Parathyroid adenoma (tissue), 2 donors: ENCODE measurements at regions not wholly inside any gene's neighbourhood (a gene's known extent, or its start where the extent isn't known, plus 50 kb on each side); places are given as distances from the start of the nearest gene placed in this dataset.

Experiments used
- H2AFZ ChIP-seq: fragments of 300-600 bp; sonication (generic); one replicate; pipeline ENCODE4 v1.7.0; 2017; ENCODE audit warnings: antibody characterized with exemption, mild to moderate bottlenecking
- H3K27ac ChIP-seq: fragments of 300-600 bp; sonication (generic); one replicate; pipeline ENCODE4 v1.7.0; 2017
- H3K27me3 ChIP-seq: fragments of 300-600 bp; sonication (generic); one replicate; pipeline ENCODE4 v1.7.0; 2017; ENCODE audit warnings: low read length; ENCODE audit not compliant: control insufficient read depth, insufficient read depth
- H3K36me3 ChIP-seq: fragments of 300-600 bp; sonication (generic); one replicate; pipeline ENCODE4 v1.7.0; 2017; ENCODE audit warnings: low read length; ENCODE audit not compliant: control insufficient read depth, insufficient read depth
- H3K4me1 ChIP-seq: fragments of 300-600 bp; sonication (generic); one replicate; pipeline ENCODE4 v1.7.0; 2017; ENCODE audit warnings: control low read depth
- H3K4me2 ChIP-seq: fragments of 300-600 bp; sonication (generic); one replicate; pipeline ENCODE4 v1.7.0; 2017; ENCODE audit warnings: low read length
- H3K4me3 ChIP-seq: fragments of 300-600 bp; sonication (generic); one replicate; pipeline ENCODE4 v1.7.0; 2017; ENCODE audit warnings: low read depth, low read length
- H3K79me2 ChIP-seq: fragments of 300-600 bp; sonication (generic); one replicate; pipeline ENCODE4 v1.7.0; 2017; ENCODE audit warnings: control low read depth
- H3K9ac ChIP-seq: fragments of 300-600 bp; sonication (generic); one replicate; pipeline ENCODE4 v1.7.0; 2017; ENCODE audit warnings: mild to moderate bottlenecking
- H3K9me3 ChIP-seq: fragments of 300-600 bp; sonication (generic); one replicate; pipeline ENCODE4 v1.7.0; 2017; ENCODE audit warnings: low read length; ENCODE audit not compliant: control insufficient read depth
- TF ChIP-seq, protein P1 (sequence below): fragments of 300-600 bp; sonication (generic); IDR thresholded peaks from one replicate; pipeline ENCODE4 v1.7.0; 2017; ENCODE audit warnings: antibody characterized with exemption, mild to moderate bottlenecking
- donor health status: primary hyperparathyroidism.

DNA sequence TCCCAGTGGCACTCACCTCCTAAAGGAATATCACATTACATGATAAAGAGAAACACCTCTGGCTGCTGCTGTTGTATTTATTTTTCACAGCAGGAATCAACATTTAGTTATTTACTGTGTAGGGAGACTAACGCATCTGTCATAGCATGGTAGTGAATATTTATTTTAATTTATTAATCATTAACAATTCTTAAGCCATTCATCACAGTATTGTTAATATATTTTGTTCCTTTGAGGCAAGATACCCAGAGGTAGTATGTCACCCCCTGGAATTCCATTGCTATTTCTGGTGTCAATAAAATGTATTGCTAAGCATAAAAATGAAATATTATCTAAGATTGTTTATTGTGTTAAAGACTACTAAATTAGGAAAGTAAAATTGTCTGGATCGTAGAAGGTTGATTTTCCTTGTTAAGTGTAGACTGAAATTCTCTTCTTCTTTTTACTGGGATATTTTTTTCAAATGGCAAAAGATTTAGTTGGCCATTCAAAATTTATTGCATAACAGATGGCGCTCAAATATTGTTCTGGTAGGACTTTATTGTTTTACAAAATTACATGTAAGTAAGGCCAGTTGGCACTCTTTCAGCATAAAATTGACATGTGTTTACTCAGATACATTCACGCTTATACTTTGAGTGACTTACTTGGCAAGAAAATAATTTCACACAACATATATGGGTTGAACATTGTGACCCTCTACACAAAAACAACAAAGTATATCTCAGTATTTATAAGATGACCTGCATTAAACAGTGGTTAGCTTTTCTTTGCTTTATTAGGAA, 1358.7 kb upstream of the SORCS1 start:
- no peak overlapping the region for H2AFZ ChIP-seq
- H3K27ac ChIP-seq, result no peak overlapping the region
- no peaks in the 10 kb centered on the region for H3K27me3 ChIP-seq
- no peaks in the 10 kb centered on the region for H3K9me3 ChIP-seq
- TF ChIP-seq, protein P1, sequence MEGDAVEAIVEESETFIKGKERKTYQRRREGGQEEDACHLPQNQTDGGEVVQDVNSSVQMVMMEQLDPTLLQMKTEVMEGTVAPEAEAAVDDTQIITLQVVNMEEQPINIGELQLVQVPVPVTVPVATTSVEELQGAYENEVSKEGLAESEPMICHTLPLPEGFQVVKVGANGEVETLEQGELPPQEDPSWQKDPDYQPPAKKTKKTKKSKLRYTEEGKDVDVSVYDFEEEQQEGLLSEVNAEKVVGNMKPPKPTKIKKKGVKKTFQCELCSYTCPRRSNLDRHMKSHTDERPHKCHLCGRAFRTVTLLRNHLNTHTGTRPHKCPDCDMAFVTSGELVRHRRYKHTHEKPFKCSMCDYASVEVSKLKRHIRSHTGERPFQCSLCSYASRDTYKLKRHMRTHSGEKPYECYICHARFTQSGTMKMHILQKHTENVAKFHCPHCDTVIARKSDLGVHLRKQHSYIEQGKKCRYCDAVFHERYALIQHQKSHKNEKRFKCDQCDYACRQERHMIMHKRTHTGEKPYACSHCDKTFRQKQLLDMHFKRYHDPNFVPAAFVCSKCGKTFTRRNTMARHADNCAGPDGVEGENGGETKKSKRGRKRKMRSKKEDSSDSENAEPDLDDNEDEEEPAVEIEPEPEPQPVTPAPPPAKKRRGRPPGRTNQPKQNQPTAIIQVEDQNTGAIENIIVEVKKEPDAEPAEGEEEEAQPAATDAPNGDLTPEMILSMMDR, result no peak
- no peak overlapping the region for H3K4me3 ChIP-seq
- H3K4me2 ChIP-seq, result no peak overlapping the region
- H3K4me1 ChIP-seq, result no peaks in the 10 kb centered on the region
- no peaks in the 10 kb centered on the region for H3K79me2 ChIP-seq
- H3K9ac ChIP-seq, result no peak overlapping the region
- H3K36me3 ChIP-seq, result no peaks in the 10 kb centered on the region

- H3K79me2 ChIP-seq, result no peaks in the 10 kb centered on the region
- H3K4me3 ChIP-seq, result no peak overlapping the region
- no peaks in the 10 kb centered on the region for H3K4me1 ChIP-seq
- H3K4me2 ChIP-seq, result no peak overlapping the region
- no peak overlapping the region for H3K9ac ChIP-seq
- H2AFZ ChIP-seq, result no peak overlapping the region
- no peaks in the 10 kb centered on the region for H3K27me3 ChIP-seq
- no peak overlapping the region for H3K27ac ChIP-seq
- H3K36me3 ChIP-seq, result no peaks in the 10 kb centered on the region
- TF ChIP-seq, protein P1, result no peak
- no peaks in the 10 kb centered on the region for H3K9me3 ChIP-seq
Measured at GRCh38 chr10:108521827-108522492, 1357.5 kb upstream of the SORCS1 start.

DNA sequence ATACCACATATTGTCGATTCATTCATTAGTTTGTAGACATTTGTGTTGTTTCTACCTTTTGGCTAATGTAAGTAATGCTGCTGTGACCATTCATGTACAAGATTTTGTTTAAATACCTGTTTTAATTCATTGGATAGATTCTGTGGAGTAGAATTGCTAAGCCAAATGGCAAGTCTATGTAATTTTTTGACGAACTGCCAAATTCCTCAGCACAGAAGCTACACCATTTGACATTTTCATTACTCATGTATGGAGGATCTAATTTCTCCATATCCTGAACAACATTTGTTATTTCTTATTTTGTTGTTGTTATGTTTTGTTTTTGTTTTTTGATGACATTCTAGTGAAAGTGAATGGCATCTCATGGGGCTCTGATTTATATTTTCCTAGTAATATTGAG, 1351.3 kb upstream of the SORCS1 start:
- H2AFZ ChIP-seq, result no peak overlapping the region
- TF ChIP-seq, protein P1, result no peak
- H3K4me1 ChIP-seq, result no peaks in the 10 kb centered on the region
- no peaks in the 10 kb centered on the region for H3K36me3 ChIP-seq
- H3K4me3 ChIP-seq, result no peak overlapping the region
- no peak overlapping the region for H3K9ac ChIP-seq
- H3K27ac ChIP-seq, result no peak overlapping the region
- H3K79me2 ChIP-seq, result no peaks in the 10 kb centered on the region
- no peaks in the 10 kb centered on the region for H3K9me3 ChIP-seq
- H3K27me3 ChIP-seq, result no peaks in the 10 kb centered on the region
- H3K4me2 ChIP-seq, result no peak overlapping the region

DNA sequence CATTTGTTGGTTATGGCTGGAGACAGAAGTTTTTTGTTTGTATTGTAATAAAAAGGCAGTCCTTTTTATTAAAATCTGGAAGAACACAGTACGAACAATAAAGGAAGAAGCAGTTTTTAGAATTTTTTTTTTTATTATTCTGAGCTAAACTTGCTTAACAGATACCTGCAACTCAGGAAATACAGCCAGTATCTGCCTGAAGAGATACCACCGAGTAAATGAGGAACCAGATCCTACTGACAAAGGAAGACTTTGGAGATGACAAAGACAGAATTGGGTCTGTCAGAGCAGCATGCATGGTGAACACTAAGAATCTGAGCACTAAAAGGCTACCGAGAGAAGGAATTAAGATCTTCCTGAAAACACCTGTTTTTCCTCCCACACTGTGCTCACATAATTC, 1335.9 kb upstream of the SORCS1 start:
- Histone ChIP-seq H3K4me2 (no peak overlapping the region), H2AFZ (no peak overlapping the region), H3K79me2 (no peaks in the 10 kb centered on the region), H3K36me3 (no peaks in the 10 kb centered on the region), H3K27ac (no peak overlapping the region), H3K27me3 (no peaks in the 10 kb centered on the region), H3K4me3 (no peak overlapping the region), H3K9me3 (no peaks in the 10 kb centered on the region), H3K4me1 (no peaks in the 10 kb centered on the region), H3K9ac (no peak overlapping the region)
- TF ChIP-seq, protein P1, result no peak
